ENCODE measurements at regions not wholly inside any gene's neighbourhood (a gene's known extent, or its start where the extent isn't known, plus 50 kb on each side); places are given as distances from the start of the nearest gene placed in this dataset.

DNA sequence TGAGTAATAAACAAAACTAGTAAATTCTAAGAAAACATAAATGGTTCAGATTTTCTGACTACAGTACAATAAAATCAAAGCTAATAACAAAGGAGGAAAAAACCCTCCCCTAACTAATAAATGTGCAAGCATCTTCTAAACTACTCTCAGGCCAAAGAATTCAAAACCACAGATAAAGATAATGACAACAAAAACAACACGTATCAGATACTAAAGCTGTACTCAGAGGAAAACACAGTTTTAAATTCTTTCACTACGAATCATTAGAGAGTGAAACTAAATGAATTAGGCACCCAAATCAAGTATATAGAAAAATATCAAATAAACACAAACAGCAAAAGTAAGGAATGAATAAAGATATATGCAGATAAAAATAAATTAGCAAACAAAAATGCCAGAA is 200.9 kb downstream of the TEX36 start:
- TF ChIP-seq CTCF (IDR thresholded peaks at IDR 0.05) (no peak), POLR2A (IDR thresholded peaks at IDR 0.05) (no peak)
